ENCODE measurements at regions not wholly inside any gene's neighbourhood (a gene's known extent, or its start where the extent isn't known, plus 50 kb on each side); places are given as distances from the start of the nearest gene placed in this dataset.

DNA sequence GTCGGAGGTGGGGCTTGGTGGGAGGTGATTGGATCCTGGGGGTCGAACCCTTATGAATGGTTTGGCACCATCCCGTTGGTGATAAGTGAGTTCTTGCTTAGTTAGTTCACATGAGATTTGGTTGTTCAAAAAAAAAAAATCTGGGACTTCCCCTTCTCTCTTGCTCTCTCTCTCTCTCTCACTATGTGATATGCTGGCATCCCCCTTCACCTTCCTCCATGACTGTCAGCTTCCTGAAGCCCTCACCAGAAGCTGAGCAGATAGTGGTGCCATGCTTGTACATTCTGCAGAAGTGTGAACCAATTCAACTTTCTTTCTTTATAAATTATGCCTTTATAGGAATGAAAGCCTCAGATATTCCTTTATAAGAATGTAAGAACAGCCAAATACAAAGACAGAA is 269.7 kb upstream of the APCDD1 start:
- no CpG with 5 or more reads among the region's 3 CpGs for WGBS (ENCODE audit: insufficient coverage)
- peaks cover 2% of the 10 kb centered on the region for H3K9me3 ChIP-seq (replicated peaks; ENCODE audit: control insufficient read depth, low read depth, low read length)
- no peak overlapping the region for H3K4me3 ChIP-seq (ENCODE audit: low read length)
- H3K4me1 ChIP-seq (ENCODE audit: control insufficient read depth, insufficient read depth, low read length), result no peaks in the 10 kb centered on the region
- no peak overlapping the region for H3K27ac ChIP-seq (ENCODE audit: low read length)
- no peaks in the 10 kb centered on the region for H3K36me3 ChIP-seq (ENCODE audit: control insufficient read depth, insufficient read depth, low read length)
- peaks cover 3% of the 10 kb centered on the region for H3K27me3 ChIP-seq (ENCODE audit: control insufficient read depth, insufficient read depth, low read length)
- no peak for DNase-seq

DNA sequence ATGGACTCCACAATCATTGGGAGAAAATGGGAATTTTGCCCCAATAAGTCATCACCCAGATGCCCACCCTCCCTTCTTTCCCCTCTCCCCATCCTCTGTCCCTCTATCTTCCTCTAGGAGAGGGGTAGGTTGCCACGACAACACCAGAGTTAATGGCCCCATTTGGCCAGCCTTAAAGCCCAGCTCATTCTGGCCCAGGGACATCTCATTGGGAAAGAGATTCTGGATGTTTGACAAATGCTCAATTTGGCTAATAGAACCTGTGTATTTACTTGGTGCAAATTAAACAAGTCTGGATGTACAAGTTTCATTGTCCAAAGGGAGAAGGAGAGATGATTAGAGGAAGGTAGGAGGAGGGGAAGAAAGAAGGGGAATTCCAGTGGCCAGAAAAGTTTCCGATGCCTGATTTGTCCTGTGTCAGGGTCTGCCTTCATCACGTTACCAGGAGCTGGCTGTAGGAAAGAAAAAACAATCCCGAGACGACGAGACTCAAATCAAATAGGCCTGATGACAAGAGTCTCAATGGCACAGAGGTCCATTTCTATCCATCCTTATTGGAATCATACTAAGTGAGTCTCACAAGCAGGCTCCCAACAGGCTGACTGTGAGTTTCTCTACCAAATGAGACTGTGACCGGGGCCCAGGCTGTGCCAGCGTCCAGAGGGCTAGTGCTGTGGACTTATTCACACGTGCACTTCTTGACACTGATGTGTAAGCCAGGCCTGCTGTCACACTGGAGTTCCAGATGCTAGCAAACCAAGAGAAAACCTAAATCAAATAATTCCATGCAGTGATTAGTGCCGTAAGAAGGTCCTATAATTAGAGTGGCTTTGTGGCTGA is 265.2 kb upstream of the APCDD1 start:
- Histone ChIP-seq H3K9me3 (replicated peaks; ENCODE audit: control insufficient read depth, low read depth, low read length) (no peaks in the 10 kb centered on the region), H3K4me1 (ENCODE audit: control insufficient read depth, insufficient read depth, low read length) (no peaks in the 10 kb centered on the region), H3K27ac (ENCODE audit: low read length) (no peak overlapping the region), H3K36me3 (ENCODE audit: control insufficient read depth, insufficient read depth, low read length) (no peaks in the 10 kb centered on the region), H3K4me3 (ENCODE audit: low read length) (no peak overlapping the region), H3K27me3 (ENCODE audit: control insufficient read depth, insufficient read depth, low read length) (no peaks in the 10 kb centered on the region)
- WGBS (ENCODE audit: insufficient coverage), result 59% methylated on average over 7 of the region's 10 CpGs
- DNase-seq, result no peak

DNA sequence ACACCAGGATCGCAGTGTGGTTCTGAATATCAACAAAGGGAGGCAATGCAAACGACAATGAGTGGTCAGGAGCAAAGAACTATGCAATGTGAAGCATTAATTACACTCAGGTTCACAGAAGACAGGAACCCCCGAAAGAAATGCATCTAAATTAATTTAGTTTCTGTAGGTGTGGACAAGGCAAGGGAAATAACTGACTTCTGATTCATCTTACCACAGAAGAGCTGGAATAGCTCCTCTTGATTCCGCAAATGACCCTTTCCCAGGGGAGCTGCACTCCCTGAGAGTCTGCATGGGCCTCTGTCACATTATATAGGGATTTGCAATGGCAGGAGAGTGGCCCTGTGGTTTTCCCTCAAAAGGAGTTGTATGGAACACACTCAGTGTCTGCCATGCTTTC is 263.9 kb upstream of the APCDD1 start:
- Histone ChIP-seq H3K4me3 (ENCODE audit: low read length) (no peak overlapping the region), H3K27me3 (ENCODE audit: control insufficient read depth, insufficient read depth, low read length) (no peaks in the 10 kb centered on the region), H3K9me3 (replicated peaks; ENCODE audit: control insufficient read depth, low read depth, low read length) (no peaks in the 10 kb centered on the region), H3K27ac (ENCODE audit: low read length) (no peak overlapping the region), H3K4me1 (ENCODE audit: control insufficient read depth, insufficient read depth, low read length) (peaks cover 2% of the 10 kb centered on the region), H3K36me3 (ENCODE audit: control insufficient read depth, insufficient read depth, low read length) (no peaks in the 10 kb centered on the region)
- DNase-seq, result no peak
- 80% methylated on average over 1 of the region's 4 CpGs for WGBS (ENCODE audit: insufficient coverage)

DNA sequence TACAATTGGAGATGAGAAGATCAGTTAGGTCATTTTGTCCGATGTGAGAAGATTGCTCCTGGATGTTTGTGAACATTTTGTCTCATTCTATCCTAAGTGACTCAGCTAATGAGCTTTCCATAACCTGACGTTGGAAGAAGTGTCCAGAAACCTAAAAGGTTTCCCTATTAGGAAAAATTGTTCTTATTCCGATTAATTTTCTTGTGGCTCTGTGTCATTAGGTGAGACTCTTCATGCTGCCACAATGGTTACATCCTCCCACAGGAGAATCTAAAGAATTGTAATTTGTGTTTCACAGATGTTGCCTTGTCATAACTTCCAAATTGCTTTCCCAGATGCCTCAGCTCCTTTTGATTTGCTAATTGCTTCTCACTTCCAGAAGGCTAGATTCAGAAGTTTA is 261.0 kb upstream of the APCDD1 start:
- peaks cover 7% of the 10 kb centered on the region for H3K4me1 ChIP-seq (ENCODE audit: control insufficient read depth, insufficient read depth, low read length)
- peak; percentile 80 for DNase-seq
- H3K9me3 ChIP-seq (replicated peaks; ENCODE audit: control insufficient read depth, low read depth, low read length), result no peaks in the 10 kb centered on the region
- H3K27ac ChIP-seq (ENCODE audit: low read length), result no peak overlapping the region
- no peaks in the 10 kb centered on the region for H3K36me3 ChIP-seq (ENCODE audit: control insufficient read depth, insufficient read depth, low read length)
- H3K27me3 ChIP-seq (ENCODE audit: control insufficient read depth, insufficient read depth, low read length), result no peaks in the 10 kb centered on the region
- WGBS (ENCODE audit: insufficient coverage), result no CpG with 5 or more reads among the region's 3 CpGs
- H3K4me3 ChIP-seq (ENCODE audit: low read length), result no peak overlapping the region

DNA sequence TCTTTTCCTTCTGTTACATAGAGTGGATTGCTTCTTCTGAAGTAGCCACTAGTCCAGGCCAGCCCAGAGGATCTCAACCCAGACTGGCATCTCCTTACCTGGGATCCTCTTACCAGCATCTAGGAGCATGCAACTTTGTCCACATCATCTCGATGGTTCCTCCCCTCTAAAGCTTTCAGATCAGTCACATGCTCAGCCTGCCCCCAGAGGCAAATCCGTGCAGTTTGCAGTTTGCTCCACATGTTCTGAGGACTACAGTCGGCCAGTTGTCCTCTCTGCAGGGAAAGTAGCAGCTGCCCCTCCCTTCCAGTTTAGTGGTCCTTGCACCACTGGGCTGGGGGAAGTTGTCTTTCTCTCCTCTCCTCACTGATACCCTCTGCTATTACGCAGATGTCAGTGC is 259.8 kb upstream of the APCDD1 start:
- Histone ChIP-seq H3K4me1 (ENCODE audit: control insufficient read depth, insufficient read depth, low read length) (peaks cover 7% of the 10 kb centered on the region), H3K4me3 (ENCODE audit: low read length) (no peak overlapping the region), H3K9me3 (replicated peaks; ENCODE audit: control insufficient read depth, low read depth, low read length) (no peaks in the 10 kb centered on the region), H3K36me3 (ENCODE audit: control insufficient read depth, insufficient read depth, low read length) (no peaks in the 10 kb centered on the region), H3K27ac (ENCODE audit: low read length) (no peak overlapping the region), H3K27me3 (ENCODE audit: control insufficient read depth, insufficient read depth, low read length) (no peaks in the 10 kb centered on the region)
- DNase-seq, result peak; percentile 37
- WGBS (ENCODE audit: insufficient coverage), result 25% methylated on average over 4 of the region's 4 CpGs

DNA sequence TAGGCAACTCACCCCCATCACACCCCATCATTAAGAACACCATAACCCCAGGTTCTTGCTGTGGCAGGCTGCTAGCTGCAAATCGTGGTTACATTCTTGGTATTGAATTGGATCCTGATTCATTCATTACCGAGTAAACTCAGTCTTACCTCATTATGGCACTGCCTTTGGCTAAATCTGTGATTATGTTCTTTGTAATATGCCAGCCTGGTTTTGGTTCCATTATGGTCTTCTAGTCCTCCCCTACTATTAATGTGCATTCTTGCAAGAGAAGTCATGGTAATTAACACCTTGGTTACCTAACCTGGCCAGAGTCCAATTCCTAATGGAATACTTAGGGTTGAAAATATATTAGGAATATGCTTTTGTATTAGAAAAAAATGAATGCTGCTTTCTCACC is 258.9 kb upstream of the APCDD1 start:
- DNase-seq, result no peak
- Histone ChIP-seq H3K36me3 (ENCODE audit: control insufficient read depth, insufficient read depth, low read length) (no peaks in the 10 kb centered on the region), H3K4me1 (ENCODE audit: control insufficient read depth, insufficient read depth, low read length) (peaks cover 7% of the 10 kb centered on the region), H3K4me3 (ENCODE audit: low read length) (no peak overlapping the region), H3K27me3 (ENCODE audit: control insufficient read depth, insufficient read depth, low read length) (no peaks in the 10 kb centered on the region), H3K9me3 (replicated peaks; ENCODE audit: control insufficient read depth, low read depth, low read length) (no peaks in the 10 kb centered on the region), H3K27ac (ENCODE audit: low read length) (no peak overlapping the region)
- no CpG with 5 or more reads among the region's 2 CpGs for WGBS (ENCODE audit: insufficient coverage)

DNA sequence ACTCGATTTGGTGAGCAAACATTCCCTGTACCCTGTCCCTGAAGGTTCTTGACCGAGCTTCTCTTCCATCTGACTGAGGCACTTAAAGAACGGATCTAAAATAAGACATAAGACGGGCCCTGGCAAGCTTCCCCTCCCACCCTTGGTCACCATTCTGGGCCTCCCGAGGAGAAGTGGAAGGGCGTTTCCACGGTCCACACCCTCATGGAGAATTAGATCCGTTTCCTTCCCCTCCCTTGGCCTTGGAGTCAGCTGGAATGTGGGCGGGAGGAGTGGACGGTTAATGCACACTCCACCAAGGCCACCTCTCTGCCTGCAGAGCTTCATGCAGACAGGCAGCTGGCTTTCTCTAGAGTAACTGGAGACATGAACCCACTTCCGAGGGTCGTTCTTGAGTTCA is 257.3 kb upstream of the APCDD1 start:
- H3K27me3 ChIP-seq (ENCODE audit: control insufficient read depth, insufficient read depth, low read length), result no peaks in the 10 kb centered on the region
- peak; percentile 38 for DNase-seq
- peaks cover 7% of the 10 kb centered on the region for H3K4me1 ChIP-seq (ENCODE audit: control insufficient read depth, insufficient read depth, low read length)
- no peaks in the 10 kb centered on the region for H3K36me3 ChIP-seq (ENCODE audit: control insufficient read depth, insufficient read depth, low read length)
- 64% methylated on average over 5 of the region's 12 CpGs for WGBS (ENCODE audit: insufficient coverage)
- no peak overlapping the region for H3K27ac ChIP-seq (ENCODE audit: low read length)
- no peaks in the 10 kb centered on the region for H3K9me3 ChIP-seq (replicated peaks; ENCODE audit: control insufficient read depth, low read depth, low read length)
- no peak overlapping the region for H3K4me3 ChIP-seq (ENCODE audit: low read length)

DNA sequence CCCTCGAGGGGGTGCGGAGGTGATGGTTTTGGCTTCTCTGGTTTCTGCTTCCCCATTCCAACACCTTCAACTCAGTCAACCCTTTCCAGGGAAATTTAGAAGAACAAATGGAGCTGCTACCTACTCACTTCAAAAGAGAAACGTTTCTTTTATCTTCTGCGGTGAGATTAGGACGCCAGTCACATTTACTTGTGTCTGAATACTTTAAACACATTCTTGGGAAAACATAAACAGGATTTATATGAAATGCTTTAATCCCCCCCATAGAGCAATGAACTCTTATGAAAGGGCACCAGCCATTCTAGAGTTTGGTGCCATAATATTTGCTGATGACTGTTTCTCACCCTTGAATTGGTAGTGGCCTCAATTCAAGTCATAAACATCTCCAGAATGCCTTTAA is 253.2 kb upstream of the APCDD1 start:
- no peaks in the 10 kb centered on the region for H3K36me3 ChIP-seq (ENCODE audit: control insufficient read depth, insufficient read depth, low read length)
- WGBS (ENCODE audit: insufficient coverage), result no CpG with 5 or more reads among the region's 5 CpGs
- peaks cover 7% of the 10 kb centered on the region for H3K4me1 ChIP-seq (ENCODE audit: control insufficient read depth, insufficient read depth, low read length)
- H3K27ac ChIP-seq (ENCODE audit: low read length), result no peak overlapping the region
- no peaks in the 10 kb centered on the region for H3K27me3 ChIP-seq (ENCODE audit: control insufficient read depth, insufficient read depth, low read length)
- H3K9me3 ChIP-seq (replicated peaks; ENCODE audit: control insufficient read depth, low read depth, low read length), result no peaks in the 10 kb centered on the region
- no peak overlapping the region for H3K4me3 ChIP-seq (ENCODE audit: low read length)
- no peak for DNase-seq

DNA sequence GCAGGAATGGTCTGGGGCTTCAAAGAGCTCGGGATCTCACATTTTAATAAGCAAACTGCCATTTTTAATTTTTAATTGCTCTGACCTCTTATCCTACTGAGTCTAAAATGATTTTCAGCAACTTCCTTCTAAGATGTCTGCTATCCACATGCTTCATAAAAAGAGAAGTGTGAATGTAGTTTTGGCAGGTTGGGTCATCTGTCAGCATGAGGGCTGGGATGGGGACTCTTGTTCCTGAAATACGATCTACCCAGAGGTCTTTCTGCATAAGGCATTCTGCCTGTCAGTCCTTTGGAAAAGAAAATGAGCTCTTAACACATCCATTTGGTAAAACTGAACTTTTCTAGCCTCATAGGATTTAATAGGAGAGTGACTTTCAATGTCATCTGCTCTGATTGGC is 252.8 kb upstream of the APCDD1 start:
- Histone ChIP-seq H3K4me3 (ENCODE audit: low read length) (no peak overlapping the region), H3K27ac (ENCODE audit: low read length) (no peak overlapping the region), H3K9me3 (replicated peaks; ENCODE audit: control insufficient read depth, low read depth, low read length) (no peaks in the 10 kb centered on the region), H3K4me1 (ENCODE audit: control insufficient read depth, insufficient read depth, low read length) (peaks cover 7% of the 10 kb centered on the region), H3K36me3 (ENCODE audit: control insufficient read depth, insufficient read depth, low read length) (no peaks in the 10 kb centered on the region), H3K27me3 (ENCODE audit: control insufficient read depth, insufficient read depth, low read length) (no peaks in the 10 kb centered on the region)
- no CpG with 5 or more reads among the region's 2 CpGs for WGBS (ENCODE audit: insufficient coverage)
- DNase-seq, result peak; percentile 53

DNA sequence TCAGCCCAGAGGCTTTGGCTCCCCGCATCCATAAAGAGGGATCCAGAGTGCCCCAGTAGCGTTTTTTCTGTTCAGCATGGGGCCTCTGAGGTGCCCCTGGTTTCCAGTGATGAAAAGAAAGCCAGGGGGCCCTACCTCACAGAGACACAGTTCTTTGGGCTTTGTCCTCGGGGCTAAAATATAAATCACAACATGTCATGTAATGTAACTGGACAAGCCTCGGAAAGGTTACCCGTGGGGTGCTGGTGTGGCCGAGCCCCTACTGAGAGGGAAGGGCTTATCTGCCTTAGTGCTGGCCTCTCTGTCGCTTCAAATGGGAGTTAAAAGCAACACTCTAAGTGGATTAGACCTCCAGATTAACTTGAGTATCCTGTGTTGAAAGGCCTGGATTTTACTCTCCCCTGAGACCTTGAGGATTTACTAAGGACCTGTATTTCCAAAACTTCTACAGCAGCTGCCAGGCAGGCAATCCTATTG is 251.6 kb upstream of the APCDD1 start:
- Histone ChIP-seq H3K4me1 (ENCODE audit: control insufficient read depth, insufficient read depth, low read length) (peaks cover 2% of the 10 kb centered on the region), H3K27me3 (ENCODE audit: control insufficient read depth, insufficient read depth, low read length) (no peaks in the 10 kb centered on the region), H3K9me3 (replicated peaks; ENCODE audit: control insufficient read depth, low read depth, low read length) (no peaks in the 10 kb centered on the region), H3K27ac (ENCODE audit: low read length) (no peak overlapping the region), H3K36me3 (ENCODE audit: control insufficient read depth, insufficient read depth, low read length) (no peaks in the 10 kb centered on the region), H3K4me3 (ENCODE audit: low read length) (no peak overlapping the region)
- DNase-seq, result no peak
- 51% methylated on average over 2 of the region's 7 CpGs for WGBS (ENCODE audit: insufficient coverage)
